ENCODE measurements at regions not wholly inside any gene's neighbourhood (a gene's known extent, or its start where the extent isn't known, plus 50 kb on each side); places are given as distances from the start of the nearest gene placed in this dataset.
A peak's percentile ranks its signal among the peaks of the same experiment; 100 is the strongest.

DNA sequence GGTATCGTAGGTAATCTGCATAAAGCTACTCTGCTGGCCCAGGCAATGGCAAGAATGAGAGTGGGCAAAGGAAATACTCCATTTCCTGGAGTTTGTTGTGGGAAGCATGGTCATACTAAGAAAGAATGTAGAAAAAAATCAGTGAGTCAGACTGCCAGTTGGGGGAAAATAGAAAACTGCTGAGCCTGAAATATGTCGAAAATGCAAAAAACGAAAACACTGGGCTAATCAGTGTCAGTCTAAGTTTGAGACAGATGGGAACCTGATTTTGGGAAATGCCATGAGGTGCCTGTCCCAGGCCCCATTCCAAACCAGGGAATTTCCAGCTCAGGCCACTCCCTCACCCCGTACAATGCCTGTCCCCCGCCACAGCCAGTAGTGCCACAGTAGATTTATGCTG is 150.0 kb downstream of the ZNF33B start:
- Histone ChIP-seq H3K27ac (ENCODE audit: insufficient read depth, low read length) (no peak overlapping the region), H3K4me2 (ENCODE audit: extremely low read depth, insufficient read depth, low read length) (no peak overlapping the region), H3K27me3 (ENCODE audit: control insufficient read depth, insufficient read depth, low read length) (no peaks in the 10 kb centered on the region), H2AFZ (ENCODE audit: low read length) (no peak overlapping the region), H3K79me2 (ENCODE audit: control insufficient read depth, insufficient read depth, low read length) (no peaks in the 10 kb centered on the region), H3K9me3 (ENCODE audit: control insufficient read depth, insufficient read depth, low read depth, low read length) (no peaks in the 10 kb centered on the region), H3K9ac (ENCODE audit: insufficient read depth, low read length) (no peak overlapping the region), H3K4me3 (replicated peaks in 1 of 4; ENCODE audit: control extremely low read depth in 1 of 4, insufficient read depth in 1 of 4, low read depth in 3 of 4, low read length in 4 of 4) (no peak overlapping the region), H4K20me1 (ENCODE audit: control insufficient read depth, extremely low read depth, insufficient read depth, low read length) (no peaks in the 10 kb centered on the region), H3K4me1 (ENCODE audit: control insufficient read depth, extremely low read depth, insufficient read depth, low read length) (no peaks in the 10 kb centered on the region), H3K36me3 (ENCODE audit: control insufficient read depth, insufficient read depth, low read length) (no peaks in the 10 kb centered on the region)
- peak in 1 of 2 donors; percentile 39 for DNase-seq (ENCODE audit: low read depth in 2 of 2)
- no peak for TF ChIP-seq EZH2 (IDR thresholded peaks at IDR 0.05; ENCODE audit: low read length, missing control alignments)
- TF ChIP-seq, protein P1, sequence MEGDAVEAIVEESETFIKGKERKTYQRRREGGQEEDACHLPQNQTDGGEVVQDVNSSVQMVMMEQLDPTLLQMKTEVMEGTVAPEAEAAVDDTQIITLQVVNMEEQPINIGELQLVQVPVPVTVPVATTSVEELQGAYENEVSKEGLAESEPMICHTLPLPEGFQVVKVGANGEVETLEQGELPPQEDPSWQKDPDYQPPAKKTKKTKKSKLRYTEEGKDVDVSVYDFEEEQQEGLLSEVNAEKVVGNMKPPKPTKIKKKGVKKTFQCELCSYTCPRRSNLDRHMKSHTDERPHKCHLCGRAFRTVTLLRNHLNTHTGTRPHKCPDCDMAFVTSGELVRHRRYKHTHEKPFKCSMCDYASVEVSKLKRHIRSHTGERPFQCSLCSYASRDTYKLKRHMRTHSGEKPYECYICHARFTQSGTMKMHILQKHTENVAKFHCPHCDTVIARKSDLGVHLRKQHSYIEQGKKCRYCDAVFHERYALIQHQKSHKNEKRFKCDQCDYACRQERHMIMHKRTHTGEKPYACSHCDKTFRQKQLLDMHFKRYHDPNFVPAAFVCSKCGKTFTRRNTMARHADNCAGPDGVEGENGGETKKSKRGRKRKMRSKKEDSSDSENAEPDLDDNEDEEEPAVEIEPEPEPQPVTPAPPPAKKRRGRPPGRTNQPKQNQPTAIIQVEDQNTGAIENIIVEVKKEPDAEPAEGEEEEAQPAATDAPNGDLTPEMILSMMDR (conservative IDR thresholded peaks at IDR 0.05 in 1 of 2, IDR thresholded peaks at IDR 0.05 in 1 of 2; ENCODE audit: low read depth in 1 of 2, low read length in 2 of 2) = no peak

DNA sequence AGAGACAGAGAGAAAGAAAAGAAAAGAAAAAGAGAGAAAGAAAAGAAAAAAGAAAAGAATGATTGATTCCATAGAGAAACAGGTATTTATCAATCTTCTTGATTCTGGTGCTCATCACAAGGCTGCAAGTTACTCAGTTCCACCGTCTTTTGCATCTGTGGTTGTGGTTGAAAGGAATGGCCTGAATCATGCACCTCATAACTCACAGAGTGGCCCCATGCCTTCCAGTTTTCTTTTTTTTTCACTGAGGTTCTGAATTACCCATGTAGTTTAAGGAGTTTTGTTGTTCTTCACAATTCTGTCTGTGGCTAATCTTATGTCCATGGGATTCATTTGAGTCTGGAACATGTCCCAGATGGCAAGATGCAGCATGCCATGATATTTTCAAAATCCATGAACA is 156.0 kb downstream of the ZNF33B start:
- Histone ChIP-seq H3K79me2 (ENCODE audit: control insufficient read depth, insufficient read depth, low read length) (no peaks in the 10 kb centered on the region), H4K20me1 (ENCODE audit: control insufficient read depth, extremely low read depth, insufficient read depth, low read length) (no peaks in the 10 kb centered on the region), H3K27ac (ENCODE audit: insufficient read depth, low read length) (no peak overlapping the region), H3K4me1 (ENCODE audit: control insufficient read depth, extremely low read depth, insufficient read depth, low read length) (no peaks in the 10 kb centered on the region), H2AFZ (ENCODE audit: low read length) (no peak overlapping the region), H3K27me3 (ENCODE audit: control insufficient read depth, insufficient read depth, low read length) (no peaks in the 10 kb centered on the region), H3K9ac (ENCODE audit: insufficient read depth, low read length) (no peak overlapping the region), H3K4me3 (replicated peaks in 1 of 4; ENCODE audit: control extremely low read depth in 1 of 4, insufficient read depth in 1 of 4, low read depth in 3 of 4, low read length in 4 of 4) (no peak overlapping the region), H3K36me3 (ENCODE audit: control insufficient read depth, insufficient read depth, low read length) (no peaks in the 10 kb centered on the region), H3K4me2 (ENCODE audit: extremely low read depth, insufficient read depth, low read length) (no peak overlapping the region), H3K9me3 (ENCODE audit: control insufficient read depth, insufficient read depth, low read depth, low read length) (no peaks in the 10 kb centered on the region)
- peak in 1 of 2 donors; percentile 30 for DNase-seq (ENCODE audit: low read depth in 2 of 2)
- no peak for TF ChIP-seq EZH2 (IDR thresholded peaks at IDR 0.05; ENCODE audit: low read length, missing control alignments)
- TF ChIP-seq, protein P1 (conservative IDR thresholded peaks at IDR 0.05 in 1 of 2, IDR thresholded peaks at IDR 0.05 in 1 of 2; ENCODE audit: low read depth in 1 of 2, low read length in 2 of 2) = no peak

DNA sequence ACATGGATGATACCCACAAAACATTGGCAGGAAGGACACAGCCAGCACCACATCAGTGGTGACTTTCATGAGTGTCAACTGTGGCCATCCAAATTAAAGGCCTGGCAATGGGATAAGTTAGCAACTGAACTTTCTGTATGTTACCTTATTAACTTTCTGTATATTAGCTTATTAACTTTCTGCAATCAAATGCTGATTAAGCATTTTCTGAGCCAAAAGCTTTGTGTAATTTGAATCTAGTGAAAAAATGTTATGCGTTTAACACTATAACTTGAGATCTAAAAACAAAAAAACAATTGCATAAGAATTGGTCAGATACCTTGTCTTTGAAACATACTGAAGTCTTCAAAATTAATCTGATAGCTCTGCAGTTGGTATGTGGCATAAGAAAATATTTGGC is 159.3 kb downstream of the ZNF33B start:
- Histone ChIP-seq H3K36me3 (ENCODE audit: control insufficient read depth, insufficient read depth, low read length) (no peaks in the 10 kb centered on the region), H3K27ac (ENCODE audit: insufficient read depth, low read length) (no peak overlapping the region), H3K79me2 (ENCODE audit: control insufficient read depth, insufficient read depth, low read length) (no peaks in the 10 kb centered on the region), H3K9ac (ENCODE audit: insufficient read depth, low read length) (no peak overlapping the region), H3K4me1 (ENCODE audit: control insufficient read depth, extremely low read depth, insufficient read depth, low read length) (no peaks in the 10 kb centered on the region), H3K4me2 (ENCODE audit: extremely low read depth, insufficient read depth, low read length) (no peak overlapping the region), H3K4me3 (replicated peaks in 1 of 4; ENCODE audit: control extremely low read depth in 1 of 4, insufficient read depth in 1 of 4, low read depth in 3 of 4, low read length in 4 of 4) (no peak overlapping the region), H3K9me3 (ENCODE audit: control insufficient read depth, insufficient read depth, low read depth, low read length) (no peaks in the 10 kb centered on the region), H3K27me3 (ENCODE audit: control insufficient read depth, insufficient read depth, low read length) (no peaks in the 10 kb centered on the region), H2AFZ (ENCODE audit: low read length) (no peak overlapping the region), H4K20me1 (ENCODE audit: control insufficient read depth, extremely low read depth, insufficient read depth, low read length) (no peaks in the 10 kb centered on the region)
- DNase-seq (ENCODE audit: low read depth in 2 of 2) = no peak
- TF ChIP-seq, protein P1 (conservative IDR thresholded peaks at IDR 0.05 in 1 of 2, IDR thresholded peaks at IDR 0.05 in 1 of 2; ENCODE audit: low read depth in 1 of 2, low read length in 2 of 2) = no peak
- no peak for TF ChIP-seq EZH2 (IDR thresholded peaks at IDR 0.05; ENCODE audit: low read length, missing control alignments)

Data from fibroblast of lung (primary cell).